NOMO-1 treated with DMSO at 0.1 percent for 48 hours (cell line): ENCODE measurements at regions not wholly inside any gene's neighbourhood (a gene's known extent, or its start where the extent isn't known, plus 50 kb on each side); places are given as distances from the start of the nearest gene placed in this dataset.

Source experiments
- DNase-seq: peaks from one replicate; lab custom pipeline; 2025; ENCODE audit not compliant: unreplicated experiment; lab: John Stamatoyannopoulos, UW

GRCh38 chr2:177143444-177143843 lies 69.2 kb upstream of the HNRNPA3 start:
- DNase-seq = no peak

DNA sequence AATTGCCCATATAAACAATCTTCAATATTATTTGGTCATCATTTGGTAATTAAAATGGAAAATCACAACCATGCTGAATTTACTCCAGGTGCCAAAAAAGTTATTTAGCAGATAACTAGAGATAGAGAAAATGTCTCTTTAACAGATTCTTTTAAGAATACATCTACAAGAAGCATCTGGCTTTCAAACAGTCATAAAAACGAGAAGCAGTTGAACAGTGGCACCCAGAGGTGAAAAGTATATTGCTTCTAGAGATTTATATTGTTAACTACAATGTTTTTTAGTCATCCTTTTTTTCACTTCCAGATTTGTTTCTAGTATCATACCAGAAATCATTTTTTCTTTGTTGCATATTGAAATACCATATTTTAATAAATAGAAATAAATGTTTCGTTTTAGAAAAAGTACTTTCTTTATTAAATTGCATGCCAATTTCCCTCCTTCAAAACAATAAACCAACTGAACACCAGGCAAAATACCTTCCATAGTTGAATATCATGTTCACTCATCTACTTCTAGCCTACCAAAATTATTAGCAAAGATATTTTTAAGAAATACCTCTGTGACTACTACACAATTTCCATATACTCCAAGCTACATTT lies 65.4 kb upstream of the HNRNPA3 start:
- DNase-seq = peak; percentile 78

GRCh38 chr2:177147834-177148445 lies 64.7 kb upstream of the HNRNPA3 start:
- DNase-seq = no peak

DNA sequence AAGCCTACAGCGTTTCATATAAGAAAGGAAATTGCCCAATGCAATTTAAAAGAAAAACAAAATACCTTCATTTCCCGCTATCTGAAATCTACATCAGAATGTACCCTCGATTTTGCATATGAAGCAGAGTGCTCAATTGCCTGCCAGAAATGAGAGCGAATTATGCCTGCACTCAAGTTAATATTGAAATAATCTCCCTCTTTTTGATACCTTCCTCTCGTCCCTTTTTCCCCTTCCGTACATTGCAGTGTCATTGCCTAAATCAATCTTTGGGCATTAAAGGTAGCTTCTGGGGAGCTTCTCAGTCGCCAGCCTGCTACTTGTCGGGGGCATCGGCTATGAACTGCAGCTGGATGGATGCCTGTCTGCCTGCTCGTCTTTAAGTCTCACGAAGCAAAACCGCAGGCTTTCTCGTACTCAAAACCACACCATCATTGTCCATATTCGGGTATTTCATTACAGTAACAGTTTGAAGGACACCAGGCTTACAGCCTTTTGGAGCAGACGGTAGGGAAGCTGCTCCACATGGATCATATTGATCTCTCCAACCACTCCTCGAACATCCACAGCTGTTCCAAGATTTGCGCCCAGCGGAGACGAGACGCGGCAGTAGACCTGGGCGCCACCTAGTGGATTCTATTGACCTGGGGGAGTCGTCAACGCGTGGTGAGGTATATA lies 64.0 kb upstream of the HNRNPA3 start:
- peak; percentile 65 for DNase-seq

- DNase-seq = no peak
These were observed 63.5 kb upstream of the HNRNPA3 start for GRCh38 chr2:177149155-177149503.

GRCh38 chr2:177153805-177154204 lies 58.8 kb upstream of the HNRNPA3 start:
- DNase-seq = no peak

- no peak for DNase-seq
These were observed 57.8 kb upstream of the HNRNPA3 start for GRCh38 chr2:177154809-177155208.

- no peak for DNase-seq
These were observed 57.0 kb upstream of the HNRNPA3 start for GRCh38 chr2:177155631-177156030.

DNA sequence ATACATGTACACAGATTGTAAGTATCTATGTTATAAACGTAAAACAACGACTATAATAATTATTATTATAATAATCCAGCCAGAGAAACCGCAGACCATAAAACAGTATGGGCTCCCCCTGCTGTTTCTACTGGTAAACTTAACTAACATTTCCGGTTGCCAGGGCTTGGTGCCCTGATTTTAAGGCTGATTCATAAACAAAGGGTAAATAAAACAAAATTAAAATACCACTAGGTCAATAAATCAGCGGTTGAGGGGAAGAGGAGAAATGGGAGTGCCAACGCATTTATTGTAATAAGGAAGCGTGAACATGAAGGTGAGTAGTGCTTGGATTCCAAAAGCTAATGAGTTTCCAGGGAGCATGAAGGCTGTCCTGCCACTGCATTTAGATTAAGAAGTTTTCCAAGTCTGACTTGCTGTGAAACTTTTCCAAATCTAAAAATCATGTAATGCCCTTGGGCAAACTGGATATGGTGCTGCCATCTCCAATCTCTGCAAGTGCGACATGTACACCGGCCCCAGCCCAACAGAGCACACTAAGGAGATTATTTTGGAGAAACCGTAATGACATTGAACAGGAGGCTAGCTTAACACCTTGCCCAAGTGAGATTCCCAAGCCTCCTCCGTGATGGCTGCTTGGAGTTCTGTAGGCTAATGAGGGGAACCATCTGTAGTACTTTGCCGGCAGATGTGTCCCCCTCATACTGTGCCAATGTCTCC lies 50.7 kb upstream of the HNRNPA3 start:
- DNase-seq = peak; percentile 12
